ENCODE measurements at regions not wholly inside any gene's neighbourhood (a gene's known extent, or its start where the extent isn't known, plus 50 kb on each side); places are given as distances from the start of the nearest gene placed in this dataset.

GRCh38 chr2:200101922-200102321, 146.5 kb downstream of the MAIP1 start:
- intact Hi-C loops (cut with DNase I) = no loop called here
- H3K27me3 ChIP-seq = no peaks in the 10 kb centered on the region
- H3K27ac ChIP-seq = no peak overlapping the region
- H3K4me3 ChIP-seq = no peak overlapping the region
- H3K4me1 ChIP-seq = no peaks in the 10 kb centered on the region
- TF ChIP-seq POLR2A (IDR thresholded peaks at IDR 0.05) (no peak), CTCF (IDR thresholded peaks at IDR 0.05) (no peak)
- WGBS, 4 donors = 79 to 87% (median 83%) methylated on average over 4 of the region's 4 CpGs
- ATAC-seq (no peak), DNase-seq (no peak)
- no peaks in the 10 kb centered on the region for H3K9me3 ChIP-seq
- no peaks in the 10 kb centered on the region for H3K36me3 ChIP-seq

GRCh38 chr2:200102971-200103370, 147.6 kb downstream of the MAIP1 start:
- Histone ChIP-seq H3K27ac (no peak overlapping the region), H3K36me3 (no peaks in the 10 kb centered on the region), H3K9me3 (no peaks in the 10 kb centered on the region), H3K4me1 (no peaks in the 10 kb centered on the region), H3K27me3 (no peaks in the 10 kb centered on the region), H3K4me3 (no peak overlapping the region)
- DNase-seq = no peak
- ATAC-seq = no peak
- WGBS, 4 donors = 69 to 82% (median 78%) methylated on average over 1 of the region's 1 CpG
- intact Hi-C loops (cut with DNase I) = no loop called here
- TF ChIP-seq CTCF (IDR thresholded peaks at IDR 0.05) (no peak), POLR2A (IDR thresholded peaks at IDR 0.05) (no peak)

- TF ChIP-seq POLR2A (IDR thresholded peaks at IDR 0.05) = no peak
- no peak for TF ChIP-seq CTCF (IDR thresholded peaks at IDR 0.05)
- ATAC-seq = no peak
- no peak for DNase-seq
- H3K4me3 ChIP-seq = no peak overlapping the region
- no peaks in the 10 kb centered on the region for H3K9me3 ChIP-seq
- intact Hi-C loops (cut with DNase I) = no loop called here
- no peaks in the 10 kb centered on the region for H3K27me3 ChIP-seq
- no peak overlapping the region for H3K27ac ChIP-seq
- 84 to 92% (median 88%) methylated on average over 1 of the region's 1 CpG for WGBS, 4 donors
- H3K4me1 ChIP-seq = no peaks in the 10 kb centered on the region
- no peaks in the 10 kb centered on the region for H3K36me3 ChIP-seq
Measured at GRCh38 chr2:200104015-200104414, 148.6 kb downstream of the MAIP1 start.

- no peaks in the 10 kb centered on the region for H3K4me1 ChIP-seq
- H3K36me3 ChIP-seq = no peaks in the 10 kb centered on the region
- no peak for TF ChIP-seq POLR2A (IDR thresholded peaks at IDR 0.05)
- TF ChIP-seq CTCF (IDR thresholded peaks at IDR 0.05) = no peak
- no peaks in the 10 kb centered on the region for H3K9me3 ChIP-seq
- DNase-seq (no peak), ATAC-seq (no peak)
- H3K27ac ChIP-seq = no peak overlapping the region
- H3K27me3 ChIP-seq = no peaks in the 10 kb centered on the region
- H3K4me3 ChIP-seq = no peak overlapping the region
- intact Hi-C loops (cut with DNase I) = no loop called here
- WGBS, 4 donors = 76 to 83% (median 80%) methylated on average over 6 of the region's 6 CpGs
Measured at GRCh38 chr2:200107514-200108217, 152.3 kb downstream of the MAIP1 start.
